Prostate gland (tissue), 2 donors: ENCODE measurements at regions not wholly inside any gene's neighbourhood (a gene's known extent, or its start where the extent isn't known, plus 50 kb on each side); places are given as distances from the start of the nearest gene placed in this dataset.

Source experiments
- DNase-seq: peaks from one replicate; pipeline ENCODE4 v3.0.0-alpha.2; 2019; ENCODE audit warnings: low spot score
- H3K27ac ChIP-seq, 2 donors: fragments of 200-600 bp; sonication (generic); 2 replicates each; pipeline ENCODE4 v1.5.1; 2017 to 2019
- H3K27me3 ChIP-seq: fragments of 200-600 bp; sonication (generic); replicated peaks from 2 replicates; pipeline ENCODE4 v1.5.1; 2019; ENCODE audit not compliant: insufficient read depth
- H3K36me3 ChIP-seq, 2 donors: fragments of 200-600 bp; sonication (generic); 1 replicate in 1 of 2; 2 replicates in 1 of 2; pipeline versions ENCODE4 v1.5.1 to v1.8.1; 2017 to 2019
- H3K4me1 ChIP-seq: fragments of 200-600 bp; sonication (generic); replicated peaks from 2 replicates; pipeline ENCODE4 v1.5.1; 2019
- H3K4me3 ChIP-seq, 2 donors: fragments of 200-600 bp; sonication (generic); 2 replicates each; pipeline ENCODE4 v1.5.1; 2017 to 2019
- H3K9me3 ChIP-seq: fragments of 200-600 bp; sonication (generic); 2 replicates; pipeline ENCODE4 v1.5.1; 2017
- POLR2A ChIP-seq: fragments of 450-650 bp; IDR thresholded peaks from one replicate; pipeline ENCODE4 v1.6.1; 2016; ENCODE audit warnings: antibody characterized with exemption, mild to moderate bottlenecking
- POLR2AphosphoS5 ChIP-seq: sonication (generic); formaldehyde crosslinking; IDR thresholded peaks from one replicate; pipeline ENCODE4 v1.6.1; 2017; ENCODE audit warnings: antibody characterized with exemption
- WGBS: methylation state at CpG from one replicate; pipeline ENCODE4 v1.1.5; 2018; 5-methylcytosine and 5-hydroxymethylcytosine counted together
- intact Hi-C: fragments of 100-400 bp; cut with DNase I; formaldehyde crosslinking; loops from one replicate; pipeline ENCODE4 v1.14.2; 2022
- TF ChIP-seq, protein P1 (sequence below), 4 experiments: fragments of 200-600 bp in 2 of 4; fragments of 450-650 bp in 2 of 4; sonication (generic) in 2 of 4; IDR thresholded peaks; 1 replicate in 3 of 4; 2 replicates in 1 of 4; pipeline ENCODE4 v1.5.1; 2016 to 2019; ENCODE audit warnings: antibody characterized with exemption in 4 of 4, mild to moderate bottlenecking in 2 of 4, moderate library complexity in 2 of 4

GRCh38 chr3:34865346-34865745, 774.0 kb upstream of the ARPP21 start:
- H3K27ac ChIP-seq: no peak overlapping the region
- no peak overlapping the region for H3K4me3 ChIP-seq
- no peak for TF ChIP-seq POLR2A
- no peak for TF ChIP-seq POLR2AphosphoS5
- TF ChIP-seq, protein P1, sequence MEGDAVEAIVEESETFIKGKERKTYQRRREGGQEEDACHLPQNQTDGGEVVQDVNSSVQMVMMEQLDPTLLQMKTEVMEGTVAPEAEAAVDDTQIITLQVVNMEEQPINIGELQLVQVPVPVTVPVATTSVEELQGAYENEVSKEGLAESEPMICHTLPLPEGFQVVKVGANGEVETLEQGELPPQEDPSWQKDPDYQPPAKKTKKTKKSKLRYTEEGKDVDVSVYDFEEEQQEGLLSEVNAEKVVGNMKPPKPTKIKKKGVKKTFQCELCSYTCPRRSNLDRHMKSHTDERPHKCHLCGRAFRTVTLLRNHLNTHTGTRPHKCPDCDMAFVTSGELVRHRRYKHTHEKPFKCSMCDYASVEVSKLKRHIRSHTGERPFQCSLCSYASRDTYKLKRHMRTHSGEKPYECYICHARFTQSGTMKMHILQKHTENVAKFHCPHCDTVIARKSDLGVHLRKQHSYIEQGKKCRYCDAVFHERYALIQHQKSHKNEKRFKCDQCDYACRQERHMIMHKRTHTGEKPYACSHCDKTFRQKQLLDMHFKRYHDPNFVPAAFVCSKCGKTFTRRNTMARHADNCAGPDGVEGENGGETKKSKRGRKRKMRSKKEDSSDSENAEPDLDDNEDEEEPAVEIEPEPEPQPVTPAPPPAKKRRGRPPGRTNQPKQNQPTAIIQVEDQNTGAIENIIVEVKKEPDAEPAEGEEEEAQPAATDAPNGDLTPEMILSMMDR (IDR thresholded peaks at IDR 0.05): no peak
- intact Hi-C loops: no loop called here
- H3K4me1 ChIP-seq: no peaks in the 10 kb centered on the region
- no peaks in the 10 kb centered on the region for H3K9me3 ChIP-seq
- H3K27me3 ChIP-seq: no peaks in the 10 kb centered on the region
- no peaks in the 10 kb centered on the region for H3K36me3 ChIP-seq
- DNase-seq: no peak
- 92% methylated on average over 2 of the region's 2 CpGs for WGBS

- intact Hi-C loops: no loop called here
- Histone ChIP-seq H3K9me3 (no peaks in the 10 kb centered on the region), H3K27ac (no peak overlapping the region), H3K27me3 (no peaks in the 10 kb centered on the region), H3K36me3 (no peaks in the 10 kb centered on the region), H3K4me3 (no peak overlapping the region), H3K4me1 (no peaks in the 10 kb centered on the region)
- no peak for DNase-seq
- TF ChIP-seq, protein P1 (IDR thresholded peaks at IDR 0.05): no peak
- no peak for TF ChIP-seq POLR2AphosphoS5
- 68% methylated on average over 1 of the region's 1 CpG for WGBS
These were observed 770.4 kb upstream of the ARPP21 start for GRCh38 chr3:34868935-34869334.

- TF ChIP-seq POLR2AphosphoS5 (no peak), POLR2A (no peak)
- TF ChIP-seq, protein P1 (IDR thresholded peaks at IDR 0.05): no peak
These were observed 769.6 kb upstream of the ARPP21 start for GRCh38 chr3:34869696-34870095.

GRCh38 chr3:34872406-34872805, 766.9 kb upstream of the ARPP21 start:
- Histone ChIP-seq H3K4me1 (no peaks in the 10 kb centered on the region), H3K36me3 (no peaks in the 10 kb centered on the region), H3K27ac (no peak overlapping the region), H3K27me3 (no peaks in the 10 kb centered on the region), H3K9me3 (no peaks in the 10 kb centered on the region), H3K4me3 (no peak overlapping the region)
- DNase-seq: no peak
- intact Hi-C loops: no loop called here
- WGBS: 95% methylated on average over 7 of the region's 7 CpGs
- TF ChIP-seq, protein P1 (IDR thresholded peaks at IDR 0.05): no peak

More at GRCh38 chr3:34869696-34870095, 769.6 kb upstream of the ARPP21 start:
- H3K4me1 ChIP-seq: no peaks in the 10 kb centered on the region
- WGBS: 93% methylated on average over 1 of the region's 1 CpG
- DNase-seq: no peak
- no peaks in the 10 kb centered on the region for H3K36me3 ChIP-seq
- intact Hi-C loops: no loop called here
- no peak overlapping the region for H3K4me3 ChIP-seq
- H3K27me3 ChIP-seq: no peaks in the 10 kb centered on the region
- H3K9me3 ChIP-seq: no peaks in the 10 kb centered on the region
- H3K27ac ChIP-seq: no peak overlapping the region

DNA sequence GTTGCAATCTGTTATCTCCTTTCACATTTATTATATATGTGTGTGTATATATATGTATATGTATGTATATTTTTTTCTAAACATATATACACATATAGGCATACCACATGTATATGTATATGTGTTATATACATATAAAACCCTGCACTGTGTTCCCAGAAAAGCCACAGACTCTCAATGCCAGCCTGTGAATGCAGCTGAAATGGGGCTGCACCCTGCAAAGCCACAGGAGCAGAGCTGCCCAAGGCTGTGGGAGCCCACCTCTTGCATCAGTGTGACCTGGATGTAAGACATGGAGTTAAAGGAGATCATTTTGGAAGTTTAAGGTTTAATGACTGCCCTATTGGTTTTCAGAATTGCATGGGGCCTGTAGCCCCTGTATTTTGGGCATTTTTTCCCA, 762.3 kb upstream of the ARPP21 start:
- no peak for DNase-seq
- Histone ChIP-seq H3K27me3 (no peaks in the 10 kb centered on the region), H3K36me3 (no peaks in the 10 kb centered on the region), H3K27ac (no peak overlapping the region), H3K4me3 (no peak overlapping the region), H3K9me3 (no peaks in the 10 kb centered on the region), H3K4me1 (no peaks in the 10 kb centered on the region)
- intact Hi-C loops: no loop called here
- TF ChIP-seq, protein P1 (IDR thresholded peaks at IDR 0.05): no peak
- no peak for TF ChIP-seq POLR2AphosphoS5
- no peak for TF ChIP-seq POLR2A
